Kidney (tissue), 13 donors: ENCODE measurements at regions not wholly inside any gene's neighbourhood (a gene's known extent, or its start where the extent isn't known, plus 50 kb on each side); places are given as distances from the start of the nearest gene placed in this dataset.

Experiments
- DNase-seq, 5 donors: peaks; one replicate each; pipeline ENCODE4 v3.0.0-alpha.2; 2013 to 2020
- FAIRE-seq: peaks from 2 replicates; lab custom pipeline; 2012; peaks lifted over from hg19 to GRCh38; lab: Jason Lieb, UNC
- H3K27ac ChIP-seq, 2 donors: one replicate each; pipeline ENCODE4 v1.7.0; 2013; ENCODE audit warnings: low read depth in 2 of 2, low read length in 2 of 2, inconsistent platforms in 1 of 2
- H3K27me3 ChIP-seq: one replicate; pipeline ENCODE4 v1.7.1; 2013; ENCODE audit warnings: low read length, inconsistent platforms; ENCODE audit not compliant: control insufficient read depth, insufficient read depth
- H3K36me3 ChIP-seq, 3 donors: one replicate each; pipeline versions ENCODE4 v1.7.0 to v1.7.1; 2013; ENCODE audit warnings: low read length in 3 of 3, control low read depth in 1 of 3, inconsistent platforms in 1 of 3; ENCODE audit not compliant: insufficient read depth in 3 of 3, control insufficient read depth in 2 of 3
- H3K4me1 ChIP-seq, 3 donors: one replicate each; pipeline versions ENCODE4 v1.7.0 to v1.7.1; 2013; ENCODE audit warnings: low read length in 3 of 3, inconsistent platforms in 1 of 3, low read depth in 1 of 3; ENCODE audit not compliant: control insufficient read depth in 2 of 3, insufficient read depth in 2 of 3
- H3K4me3 ChIP-seq, 3 donors: one replicate each; pipeline versions ENCODE4 v1.7.0 to v1.8.1; 2013; ENCODE audit warnings: low read length in 3 of 3, control low read depth in 1 of 3, inconsistent platforms in 1 of 3
- H3K9ac ChIP-seq, 3 donors: one replicate each; pipeline versions ENCODE4 v1.7.0 to v1.7.1; 2013; ENCODE audit warnings: low read length in 3 of 3, control low read depth in 1 of 3, inconsistent platforms in 1 of 3
- H3K9me3 ChIP-seq, 3 donors: one replicate each; pipeline versions ENCODE4 v1.7.0 to v1.7.1; 2013; ENCODE audit warnings: low read length in 3 of 3, control low read depth in 1 of 3, inconsistent platforms in 1 of 3; ENCODE audit not compliant: control insufficient read depth in 2 of 3, insufficient read depth in 1 of 3
- CTCF ChIP-seq: IDR thresholded peaks from 3 replicates; pipeline ENCODE4 v1.5.1; 2012; ENCODE audit warnings: mild to moderate bottlenecking, moderate library complexity, borderline replicate concordance; ENCODE audit not compliant: insufficient read depth; ENCODE audit errors: extremely low read depth
- intact Hi-C: fragments of 100-400 bp; cut with DNase I; formaldehyde crosslinking; loops from one replicate; pipeline ENCODE4 v1.11.1; 2022
- donor health status: control.
- donor health status: control.
- donor health status: control.
- donor health status: control.
- donor health status: control.
- donor health status: DM: yes; HTN: yes; CAD: no.
- donor health status: Normal renal cell carcinoma (clear cell type).

GRCh38 chr18:25759111-25759510, 331.3 kb downstream of the SS18 start:
- DNase-seq (no peak), FAIRE-seq (no peak)
- no peak overlapping the region for H3K27ac ChIP-seq
- no peaks in the 10 kb centered on the region for H3K9me3 ChIP-seq
- no peak overlapping the region for H3K9ac ChIP-seq
- no peaks in the 10 kb centered on the region for H3K27me3 ChIP-seq
- no peak for TF ChIP-seq CTCF
- intact Hi-C loops, result no loop called here
- no peaks in the 10 kb centered on the region for H3K36me3 ChIP-seq
- H3K4me1 ChIP-seq, result no peaks in the 10 kb centered on the region
- no peak overlapping the region for H3K4me3 ChIP-seq

GRCh38 chr18:25743646-25744151, 346.7 kb downstream of the SS18 start:
- Histone ChIP-seq H3K9ac (no peak overlapping the region), H3K36me3 (no peaks in the 10 kb centered on the region), H3K9me3 (no peaks in the 10 kb centered on the region), H3K27ac (no peak overlapping the region), H3K27me3 (no peaks in the 10 kb centered on the region), H3K4me3 (no peak overlapping the region), H3K4me1 (no peaks in the 10 kb centered on the region)
- DNase-seq, result no peak
- TF ChIP-seq CTCF, result no peak
- intact Hi-C loops, result no loop called here
- FAIRE-seq, result no peak

- no peaks in the 10 kb centered on the region for H3K27me3 ChIP-seq
- H3K27ac ChIP-seq, result no peak overlapping the region
- FAIRE-seq (no peak), DNase-seq (peak in 2 of 5 donors; percentile 22 to 55)
- no peak overlapping the region for H3K9ac ChIP-seq
- no peak for TF ChIP-seq CTCF
- no peaks in the 10 kb centered on the region for H3K9me3 ChIP-seq
- no peaks in the 10 kb centered on the region for H3K4me1 ChIP-seq
- intact Hi-C loops, result no loop called here
- no peak overlapping the region for H3K4me3 ChIP-seq
- H3K36me3 ChIP-seq, result no peaks in the 10 kb centered on the region
Measured at GRCh38 chr18:25739376-25739775, 351.0 kb downstream of the SS18 start.

GRCh38 chr18:25737710-25738311, 352.6 kb downstream of the SS18 start:
- FAIRE-seq (no peak), DNase-seq (no peak)
- Histone ChIP-seq H3K9me3 (no peaks in the 10 kb centered on the region), H3K9ac (no peak overlapping the region), H3K4me1 (no peaks in the 10 kb centered on the region), H3K4me3 (no peak overlapping the region), H3K27ac (no peak overlapping the region), H3K27me3 (no peaks in the 10 kb centered on the region), H3K36me3 (no peaks in the 10 kb centered on the region)
- intact Hi-C loops, result no loop called here
- no peak for TF ChIP-seq CTCF
